C4-2B (cell line): ENCODE measurements at regions not wholly inside any gene's neighbourhood (a gene's known extent, or its start where the extent isn't known, plus 50 kb on each side); places are given as distances from the start of the nearest gene placed in this dataset.
A peak's percentile ranks its signal among the peaks of the same experiment; 100 is the strongest.
"Not testable (repeated sequence)": the region's sequence is repeated elsewhere in the genome, so short reads cannot be mapped to it uniquely, and the experiment has no call there.

ENCODE experiments used
- H3K27ac ChIP-seq: fragments of 450-650 bp; 2 replicates; pipeline ENCODE4 v1.5.1; 2017
- CTCF ChIP-seq: fragments of 450-650 bp; conservative IDR thresholded peaks from 2 replicates; pipeline ENCODE4 v1.5.1; 2017; ENCODE audit warnings: mild to moderate bottlenecking
- ZFX ChIP-seq: fragments of 450-650 bp; IDR thresholded peaks from 2 replicates; pipeline ENCODE4 v1.6.1; 2017

GRCh38 chr11:13782390-13783075 lies 114.1 kb downstream of the FAR1 start:
- H3K27ac ChIP-seq: no peak overlapping the region; the same call in 1 of the 2 replicates
- TF ChIP-seq CTCF (no peak), ZFX (no peak)

GRCh38 chr11:13784441-13784840 lies 116.0 kb downstream of the FAR1 start:
- no peak overlapping the region for H3K27ac ChIP-seq
- TF ChIP-seq CTCF: no peak
- TF ChIP-seq ZFX: no peak

GRCh38 chr11:13784855-13785254 lies 116.4 kb downstream of the FAR1 start:
- H3K27ac ChIP-seq: no peak overlapping the region
- no peak for TF ChIP-seq ZFX
- TF ChIP-seq CTCF: no peak

GRCh38 chr11:13786688-13787087 lies 118.2 kb downstream of the FAR1 start:
- peak overlapping the region; percentile 27 for H3K27ac ChIP-seq
- no peak for TF ChIP-seq CTCF
- TF ChIP-seq ZFX: no peak

GRCh38 chr11:13797616-13798015 lies 129.1 kb downstream of the FAR1 start:
- not testable (repeated sequence) for H3K27ac ChIP-seq

GRCh38 chr11:13800901-13801300 lies 132.4 kb downstream of the FAR1 start:
- TF ChIP-seq ZFX (no peak), CTCF (no peak)

GRCh38 chr11:13818325-13818724 lies 144.2 kb upstream of the SPON1 start:
- TF ChIP-seq ZFX: no peak
- no peak for TF ChIP-seq CTCF
- no peak overlapping the region for H3K27ac ChIP-seq

More at GRCh38 chr11:13800901-13801300, 132.4 kb downstream of the FAR1 start:
- H3K27ac ChIP-seq: no peak overlapping the region
